SK-N-SH treated with all-trans-retinoic acid at 6 μM for 48 hours (cell line): ENCODE measurements at regions not wholly inside any gene's neighbourhood (a gene's known extent, or its start where the extent isn't known, plus 50 kb on each side); places are given as distances from the start of the nearest gene placed in this dataset.

Experiments
- CREB5 ChIP-seq: fragments of 250-450 bp; sonication (Bioruptor Pico); IDR thresholded peaks from 2 replicates; pipeline ENCODE4 v1.5.1; 2020; ENCODE audit warnings: low read depth, mild to moderate bottlenecking, moderate library complexity
- GLIS3 ChIP-seq: fragments of 250-450 bp; sonication (Bioruptor Pico); IDR thresholded peaks from 2 replicates; pipeline ENCODE4 v1.5.0; 2020; ENCODE audit warnings: mild to moderate bottlenecking, moderate library complexity
- TOX ChIP-seq: fragments of 250-450 bp; sonication (Bioruptor Pico); IDR thresholded peaks from 2 replicates; pipeline ENCODE4 v1.8.0; 2021; ENCODE audit warnings: mild to moderate bottlenecking, moderate library complexity, borderline replicate concordance
- TSHZ2 ChIP-seq: fragments of 250-450 bp; sonication (Bioruptor Pico); IDR thresholded peaks from 2 replicates; pipeline ENCODE4 v1.5.0; 2020; ENCODE audit warnings: mild to moderate bottlenecking, moderate library complexity
- ZC3H10 ChIP-seq: fragments of 250-450 bp; sonication (Bioruptor Pico); IDR thresholded peaks from 2 replicates; pipeline ENCODE4 v1.5.1; 2021; ENCODE audit warnings: mild to moderate bottlenecking, moderate library complexity
- ZFP3 ChIP-seq: fragments of 250-450 bp; sonication (Bioruptor Pico); IDR thresholded peaks from 2 replicates; pipeline ENCODE4 v1.5.0; 2020; ENCODE audit warnings: mild to moderate bottlenecking, moderate library complexity
- ZFP30 ChIP-seq: fragments of 450-650 bp; formaldehyde crosslinking; IDR thresholded peaks from 2 replicates; pipeline ENCODE4 v1.5.0; 2022; ENCODE audit warnings: mild to moderate bottlenecking, moderate library complexity
- ZNF565 ChIP-seq: fragments of 450-650 bp; formaldehyde crosslinking; conservative IDR thresholded peaks from 2 replicates; pipeline ENCODE4 v1.5.0; 2020; ENCODE audit warnings: low read depth, mild to moderate bottlenecking, moderate library complexity

GRCh38 chr2:210839034-210839433 is 282.6 kb downstream of the CPS1 start:
- TF ChIP-seq TOX (no peak), GLIS3 (CRISPR knock-in tag) (no peak), TSHZ2 (no peak), ZFP30 (CRISPR knock-in tag) (no peak), ZFP3 (no peak), CREB5 (CRISPR knock-in tag) (no peak), ZC3H10 (CRISPR knock-in tag) (no peak), ZNF565 (CRISPR knock-in tag) (no peak)
